ENCODE measurements at regions not wholly inside any gene's neighbourhood (a gene's known extent, or its start where the extent isn't known, plus 50 kb on each side); places are given as distances from the start of the nearest gene placed in this dataset.

- H3K4me3 ChIP-seq (ENCODE audit: low read depth, low read length) = no peak overlapping the region
- no peak for TF ChIP-seq CTCF (IDR thresholded peaks at IDR 0.05; ENCODE audit: borderline replicate concordance, insufficient read depth, low read depth, low read length)
Observed at GRCh38 chr1:187469836-187470235, 641.1 kb downstream of the PLA2G4A start.

GRCh38 chr1:187471555-187471954 is 642.8 kb downstream of the PLA2G4A start:
- TF ChIP-seq CTCF (IDR thresholded peaks at IDR 0.05; ENCODE audit: borderline replicate concordance, insufficient read depth, low read depth, low read length) = no peak
- H3K4me3 ChIP-seq (ENCODE audit: low read depth, low read length) = no peak overlapping the region

GRCh38 chr1:187474336-187474735 is 645.6 kb downstream of the PLA2G4A start:
- TF ChIP-seq CTCF (IDR thresholded peaks at IDR 0.05; ENCODE audit: borderline replicate concordance, insufficient read depth, low read depth, low read length) = no peak
- H3K4me3 ChIP-seq (ENCODE audit: low read depth, low read length) = no peak overlapping the region

GRCh38 chr1:187476671-187477070 is 647.9 kb downstream of the PLA2G4A start:
- no peak for TF ChIP-seq CTCF (IDR thresholded peaks at IDR 0.05; ENCODE audit: borderline replicate concordance, insufficient read depth, low read depth, low read length)
- no peak overlapping the region for H3K4me3 ChIP-seq (ENCODE audit: low read depth, low read length)

GRCh38 chr1:187477103-187477502 is 648.4 kb downstream of the PLA2G4A start:
- no peak overlapping the region for H3K4me3 ChIP-seq (ENCODE audit: low read depth, low read length)
- TF ChIP-seq CTCF (IDR thresholded peaks at IDR 0.05; ENCODE audit: borderline replicate concordance, insufficient read depth, low read depth, low read length) = no peak

- TF ChIP-seq CTCF (IDR thresholded peaks at IDR 0.05; ENCODE audit: borderline replicate concordance, insufficient read depth, low read depth, low read length) = no peak
- H3K4me3 ChIP-seq (ENCODE audit: low read depth, low read length) = no peak overlapping the region
Observed at GRCh38 chr1:187477535-187477934, 648.8 kb downstream of the PLA2G4A start.

GRCh38 chr1:187481581-187482148 is 652.9 kb downstream of the PLA2G4A start:
- H3K4me3 ChIP-seq (ENCODE audit: low read depth, low read length) = no peak overlapping the region
- no peak for TF ChIP-seq CTCF (IDR thresholded peaks at IDR 0.05; ENCODE audit: borderline replicate concordance, insufficient read depth, low read depth, low read length)

All from GM12875 (cell line).